A549 (cell line): ENCODE measurements at regions not wholly inside any gene's neighbourhood (a gene's known extent, or its start where the extent isn't known, plus 50 kb on each side); places are given as distances from the start of the nearest gene placed in this dataset.
A peak's percentile ranks its signal among the peaks of the same experiment; 100 is the strongest.

Experiments
- ATAC-seq, 2 experiments: fragments of 200-7000 bp in 1 of 2; fragments of >200 bp in 1 of 2; cut with Nextera tagmentation in 1 of 2; cut with Tn5 transposase in 1 of 2; 3 replicates each; pipeline versions ENCODE4 v1.8.0 to v1.9.1; 2018 to 2020; ENCODE audit warnings: mild to moderate bottlenecking in 1 of 2, moderate library complexity in 1 of 2
- CTCF ChIA-PET: fragments of 300-600 bp; sonication (Branson Sonifier 250); formaldehyde crosslinking; extraction: SDS; loops from one replicate; lab custom pipeline; 2021; ENCODE audit warnings: antibody characterized with exemption, inconsistent platforms; lab: Yijun Ruan, JAX
- POLR2A ChIA-PET: fragments of 350-600 bp; formaldehyde crosslinking; extraction: SDS; loops from one replicate; lab custom pipeline; 2021; ENCODE audit warnings: antibody characterized with exemption, inconsistent platforms; lab: Yijun Ruan, JAX
- DNase-seq, 2 experiments: peaks; one replicate each; pipeline versions ENCODE4 v3.0.0 to v3.0.0-alpha.2; 2011 to 2016; ENCODE audit warnings: low read depth in 1 of 2, low spot score in 1 of 2
- FAIRE-seq: peaks from 2 replicates; lab custom pipeline; 2011; peaks lifted over from hg19 to GRCh38; lab: Jason Lieb, UNC
- H3K27ac ChIP-seq, 2 experiments: fragments of >200 bp; sonication (Bioruptor Twin); formaldehyde crosslinking; 3 replicates each; pipeline ENCODE4 v1.5.1; 2016 to 2017
- H3K4me1 ChIP-seq: fragments of >200 bp; sonication (Bioruptor Twin); formaldehyde crosslinking; 3 replicates; pipeline ENCODE4 v1.6.1; 2016
- H3K4me2 ChIP-seq: fragments of >200 bp; sonication (Bioruptor Twin); formaldehyde crosslinking; 3 replicates; pipeline ENCODE4 v1.6.1; 2016
- H3K4me3 ChIP-seq: fragments of >200 bp; sonication (Bioruptor Twin); formaldehyde crosslinking; 3 replicates; pipeline ENCODE4 v1.5.1; 2016
- H3K9me3 ChIP-seq: fragments of >200 bp; sonication (Bioruptor Twin); formaldehyde crosslinking; 3 replicates; pipeline ENCODE4 v1.6.1; 2016
- BHLHE40 ChIP-seq: IDR thresholded peaks from 2 replicates; pipeline ENCODE4 v1.6.1; 2012; ENCODE audit warnings: low read depth, low read length, inconsistent platforms
- CHD4 ChIP-seq: fragments of 200-600 bp; sonication (generic); IDR thresholded peaks from 2 replicates; pipeline ENCODE4 v1.6.1; 2016; ENCODE audit warnings: antibody characterized with exemption, mild to moderate bottlenecking, borderline replicate concordance
- EHF ChIP-seq: fragments of 250-450 bp; sonication (Bioruptor Pico); IDR thresholded peaks from 2 replicates; pipeline ENCODE4 v1.5.0; 2020; ENCODE audit warnings: mild to moderate bottlenecking
- EHMT2 ChIP-seq: fragments of 200-600 bp; sonication (generic); IDR thresholded peaks from 2 replicates; pipeline ENCODE4 v1.6.1; 2016; ENCODE audit warnings: antibody characterized with exemption, low read depth, mild to moderate bottlenecking, moderate library complexity
- ELK1 ChIP-seq: fragments of 150-350 bp; IDR thresholded peaks from 2 replicates; pipeline ENCODE4 v1.6.1; 2014; ENCODE audit warnings: low read depth, mild to moderate bottlenecking, low read length
- EP300 ChIP-seq, 2 experiments: fragments of >200 bp; sonication (Bioruptor Twin); formaldehyde crosslinking; IDR thresholded peaks; 2 replicates in 1 of 2; 3 replicates in 1 of 2; pipeline ENCODE4 v1.6.1; 2016 to 2017
- HDAC2 ChIP-seq: fragments of 200-600 bp; sonication (generic); IDR thresholded peaks from 2 replicates; pipeline ENCODE4 v1.6.1; 2016
- JUNB ChIP-seq: fragments of >200 bp; sonication (Bioruptor Twin); formaldehyde crosslinking; IDR thresholded peaks from 2 replicates; pipeline ENCODE4 v1.6.1; 2016
- KDM5A ChIP-seq: fragments of 200-600 bp; sonication (generic); IDR thresholded peaks from 2 replicates; pipeline ENCODE4 v1.6.1; 2016; ENCODE audit warnings: antibody characterized with exemption, mild to moderate bottlenecking
- MYC ChIP-seq: IDR thresholded peaks from 2 replicates; pipeline ENCODE4 v1.6.1; 2012; ENCODE audit warnings: mild to moderate bottlenecking, inconsistent platforms, low read length, improper control_type of control experiment, borderline replicate concordance
- RAD21 ChIP-seq, 2 experiments: fragments of >200 bp in 1 of 2; sonication (Bioruptor Twin) in 1 of 2; formaldehyde crosslinking in 1 of 2; IDR thresholded peaks in 1 of 2; conservative IDR thresholded peaks in 1 of 2; 2 replicates in 1 of 2; 3 replicates in 1 of 2; pipeline ENCODE4 v1.6.1; 2012 to 2018; ENCODE audit warnings: inconsistent platforms in 1 of 2
- RFX5 ChIP-seq: fragments of 450-650 bp; IDR thresholded peaks from 2 replicates; pipeline ENCODE4 v1.7.1; 2014; ENCODE audit warnings: antibody characterized with exemption, mild to moderate bottlenecking, moderate library complexity
- TFCP2L1 ChIP-seq: fragments of 250-450 bp; sonication (Bioruptor Pico); IDR thresholded peaks from 2 replicates; pipeline ENCODE4 v1.5.0; 2021; ENCODE audit warnings: mild to moderate bottlenecking
- ZC3H11A ChIP-seq: fragments of 450-650 bp; IDR thresholded peaks from 2 replicates; pipeline ENCODE4 v1.6.1; 2014; ENCODE audit warnings: antibody characterized with exemption, mild to moderate bottlenecking
- WGBS: methylation state at CpG from one replicate; pipeline ENCODE4 v1.1.6; 2017; ENCODE audit errors: missing lambda C conversion rate; 5-methylcytosine and 5-hydroxymethylcytosine counted together
- TF ChIP-seq, protein P1 (sequence below): fragments of >200 bp; sonication (Bioruptor Twin); formaldehyde crosslinking; IDR thresholded peaks from 3 replicates; pipeline ENCODE4 v1.5.1; 2016

DNA sequence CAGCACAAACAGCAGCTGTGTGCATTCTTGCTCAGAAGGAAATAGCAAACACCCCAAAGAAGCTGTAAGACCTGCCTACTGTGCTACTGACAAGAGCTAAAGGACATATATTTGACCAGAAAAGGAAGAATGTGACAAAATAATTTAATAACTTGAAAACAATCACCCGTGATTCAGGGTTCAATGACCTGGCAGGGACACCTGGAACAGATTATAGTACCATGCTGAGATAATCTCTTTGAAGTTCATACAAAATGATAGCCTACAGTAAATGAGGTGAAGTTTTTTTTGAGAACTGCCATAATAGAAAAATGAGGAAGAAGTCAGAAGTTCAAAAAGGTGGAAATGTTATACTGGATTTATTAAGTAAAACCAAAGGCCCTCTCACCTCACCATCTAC is 324.8 kb upstream of the GULP1 start:
- Histone ChIP-seq H3K4me1 (no peaks in the 10 kb centered on the region), H3K27ac (no peak overlapping the region), H3K4me2 (no peak overlapping the region), H3K9me3 (no peaks in the 10 kb centered on the region)
- DNase-seq (no peak), ATAC-seq (no peak), FAIRE-seq (no peak)
- WGBS: 8% methylated on average over 1 of the region's 1 CpG
- CTCF ChIA-PET: interaction anchor here (1.1 kb wide), 1 partner anchor 15 kb away, joined by 3 read pairs; no protein-coding TSS in a partner anchor
- POLR2A ChIA-PET: no interaction called here
- no peak for TF ChIP-seq ZC3H11A
- TF ChIP-seq, all 56 proteins: peak for 0
- no peak overlapping the region for H3K4me3 ChIP-seq

- 4% methylated on average over 1 of the region's 1 CpG for WGBS
- no peak overlapping the region for H3K27ac ChIP-seq
- H3K4me1 ChIP-seq: no peaks in the 10 kb centered on the region
- ChIA-PET CTCF (no interaction called here), POLR2A (no interaction called here)
- H3K4me3 ChIP-seq: no peak overlapping the region
- FAIRE-seq: no peak
- no peak overlapping the region for H3K4me2 ChIP-seq
- DNase-seq: no peak
- H3K9me3 ChIP-seq: no peaks in the 10 kb centered on the region
- ATAC-seq: no peak
- 0 out of 5 replicates have a peak, but pooled peaks of 1 of the 2 experiments have one; percentile 7 for TF ChIP-seq RAD21 (conservative IDR thresholded peaks at IDR 0.05 in 1 of 2, IDR thresholded peaks at IDR 0.05 in 1 of 2)
- TF ChIP-seq KDM5A: no peak
- TF ChIP-seq, all 56 proteins: peak for 1
Observed at GRCh38 chr2:187971893-187972292, 319.8 kb upstream of the GULP1 start.

DNA sequence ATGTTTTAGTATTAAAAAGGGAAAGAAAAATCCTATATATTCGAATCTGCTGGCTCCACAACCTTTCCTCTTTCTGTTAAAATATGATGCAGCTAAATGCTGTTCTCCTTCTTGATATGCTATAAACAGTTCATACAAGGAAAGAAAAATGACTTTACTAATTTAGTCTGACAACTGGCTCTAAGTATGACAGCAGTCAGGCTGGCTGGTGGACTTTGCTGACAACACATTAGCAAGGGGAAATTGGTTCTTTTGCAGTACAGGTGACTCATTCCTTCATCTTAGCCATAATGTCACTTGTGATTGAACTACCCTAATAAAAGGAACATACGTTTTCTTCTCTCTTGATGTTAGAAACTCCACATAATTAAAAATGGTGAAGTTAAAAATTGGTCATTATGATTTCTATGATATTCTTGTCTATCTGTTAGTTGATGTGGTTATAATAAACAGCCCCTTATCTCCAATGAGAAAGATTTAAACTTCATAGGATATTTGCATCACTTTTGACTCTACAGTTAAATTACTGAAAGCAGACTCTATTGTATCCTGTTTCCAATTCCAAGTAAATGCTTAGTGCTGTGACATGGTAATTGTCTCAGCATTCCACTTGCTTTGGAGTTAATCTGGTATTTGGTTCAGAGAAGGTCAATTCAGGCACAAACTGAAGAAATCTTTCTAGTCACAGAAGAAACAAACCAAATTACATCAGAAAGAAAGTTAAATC is 315.3 kb upstream of the GULP1 start:
- CTCF ChIA-PET: no interaction called here
- DNase-seq (no peak), ATAC-seq (no peak)
- TF ChIP-seq JUNB (no peak), EHMT2 (no peak), EHF (CRISPR knock-in tag) (no peak)
- TF ChIP-seq, all 56 proteins: peak for 0
- POLR2A ChIA-PET: no interaction called here
- Histone ChIP-seq H3K9me3 (no peaks in the 10 kb centered on the region), H3K4me2 (no peak overlapping the region), H3K27ac (no peak overlapping the region), H3K4me1 (no peaks in the 10 kb centered on the region), H3K4me3 (no peak overlapping the region)
- 22% methylated on average over 2 of the region's 2 CpGs for WGBS
- no peak for FAIRE-seq

GRCh38 chr2:187976986-187977333 is 314.7 kb upstream of the GULP1 start:
- H3K4me2 ChIP-seq: no peak overlapping the region
- H3K27ac ChIP-seq: no peak overlapping the region
- WGBS: 58% methylated on average over 3 of the region's 3 CpGs
- no peaks in the 10 kb centered on the region for H3K9me3 ChIP-seq
- TF ChIP-seq EHF (CRISPR knock-in tag): no peak
- no peak for TF ChIP-seq HDAC2
- TF ChIP-seq CHD4: no peak
- TF ChIP-seq BHLHE40: no peak
- no peak for TF ChIP-seq MYC
- no peak for TF ChIP-seq ELK1
- no peak overlapping the region for H3K4me3 ChIP-seq
- POLR2A ChIA-PET: no interaction called here
- no peak for FAIRE-seq
- no peak for DNase-seq
- ATAC-seq: no peak
- H3K4me1 ChIP-seq: no peaks in the 10 kb centered on the region
- CTCF ChIA-PET: no interaction called here

DNA sequence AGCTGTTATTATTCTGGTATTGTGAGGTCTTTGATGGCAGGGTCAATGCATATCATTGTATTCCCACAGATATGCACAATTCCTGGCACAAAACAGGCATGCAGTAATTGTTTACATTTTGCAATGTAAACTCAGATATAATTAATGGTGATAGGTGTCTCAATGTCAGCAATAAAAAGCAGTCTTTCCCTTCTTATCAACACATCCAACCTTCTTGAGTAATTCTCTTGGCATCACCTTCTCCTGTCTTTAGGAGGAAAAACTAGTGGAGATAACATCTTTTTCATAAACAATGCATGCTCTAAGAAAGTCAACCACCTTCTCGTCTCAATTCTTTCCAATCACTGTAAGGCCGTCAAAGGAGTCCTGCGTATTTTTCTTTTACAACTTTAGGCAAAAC is 313.3 kb upstream of the GULP1 start:
- no peak for TF ChIP-seq TFCP2L1 (CRISPR knock-in tag)
- TF ChIP-seq EP300 (IDR thresholded peaks at IDR 0.05): no peak
- no peak for TF ChIP-seq RFX5
- TF ChIP-seq, protein P1, sequence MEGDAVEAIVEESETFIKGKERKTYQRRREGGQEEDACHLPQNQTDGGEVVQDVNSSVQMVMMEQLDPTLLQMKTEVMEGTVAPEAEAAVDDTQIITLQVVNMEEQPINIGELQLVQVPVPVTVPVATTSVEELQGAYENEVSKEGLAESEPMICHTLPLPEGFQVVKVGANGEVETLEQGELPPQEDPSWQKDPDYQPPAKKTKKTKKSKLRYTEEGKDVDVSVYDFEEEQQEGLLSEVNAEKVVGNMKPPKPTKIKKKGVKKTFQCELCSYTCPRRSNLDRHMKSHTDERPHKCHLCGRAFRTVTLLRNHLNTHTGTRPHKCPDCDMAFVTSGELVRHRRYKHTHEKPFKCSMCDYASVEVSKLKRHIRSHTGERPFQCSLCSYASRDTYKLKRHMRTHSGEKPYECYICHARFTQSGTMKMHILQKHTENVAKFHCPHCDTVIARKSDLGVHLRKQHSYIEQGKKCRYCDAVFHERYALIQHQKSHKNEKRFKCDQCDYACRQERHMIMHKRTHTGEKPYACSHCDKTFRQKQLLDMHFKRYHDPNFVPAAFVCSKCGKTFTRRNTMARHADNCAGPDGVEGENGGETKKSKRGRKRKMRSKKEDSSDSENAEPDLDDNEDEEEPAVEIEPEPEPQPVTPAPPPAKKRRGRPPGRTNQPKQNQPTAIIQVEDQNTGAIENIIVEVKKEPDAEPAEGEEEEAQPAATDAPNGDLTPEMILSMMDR: no peak
- TF ChIP-seq, all 56 proteins: peak for 0
- POLR2A ChIA-PET: no interaction called here
- no peak overlapping the region for H3K27ac ChIP-seq

More for the DNA sequence above, 313.3 kb upstream of the GULP1 start:
- Histone ChIP-seq H3K4me2 (no peak overlapping the region), H3K4me3 (no peak overlapping the region), H3K4me1 (no peaks in the 10 kb centered on the region), H3K9me3 (no peaks in the 10 kb centered on the region)
- FAIRE-seq (no peak), ATAC-seq (no peak), DNase-seq (no peak)
- CTCF ChIA-PET: no interaction called here
- WGBS: 95% methylated on average over 3 of the region's 3 CpGs
